ENCODE measurements at regions not wholly inside any gene's neighbourhood (a gene's known extent, or its start where the extent isn't known, plus 50 kb on each side); places are given as distances from the start of the nearest gene placed in this dataset.

- DNase-seq (ENCODE audit: low read depth in 2 of 2) = no peak
Measured at GRCh38 chr17:74045608-74046280, 157.7 kb upstream of the RPL38 start.

DNA sequence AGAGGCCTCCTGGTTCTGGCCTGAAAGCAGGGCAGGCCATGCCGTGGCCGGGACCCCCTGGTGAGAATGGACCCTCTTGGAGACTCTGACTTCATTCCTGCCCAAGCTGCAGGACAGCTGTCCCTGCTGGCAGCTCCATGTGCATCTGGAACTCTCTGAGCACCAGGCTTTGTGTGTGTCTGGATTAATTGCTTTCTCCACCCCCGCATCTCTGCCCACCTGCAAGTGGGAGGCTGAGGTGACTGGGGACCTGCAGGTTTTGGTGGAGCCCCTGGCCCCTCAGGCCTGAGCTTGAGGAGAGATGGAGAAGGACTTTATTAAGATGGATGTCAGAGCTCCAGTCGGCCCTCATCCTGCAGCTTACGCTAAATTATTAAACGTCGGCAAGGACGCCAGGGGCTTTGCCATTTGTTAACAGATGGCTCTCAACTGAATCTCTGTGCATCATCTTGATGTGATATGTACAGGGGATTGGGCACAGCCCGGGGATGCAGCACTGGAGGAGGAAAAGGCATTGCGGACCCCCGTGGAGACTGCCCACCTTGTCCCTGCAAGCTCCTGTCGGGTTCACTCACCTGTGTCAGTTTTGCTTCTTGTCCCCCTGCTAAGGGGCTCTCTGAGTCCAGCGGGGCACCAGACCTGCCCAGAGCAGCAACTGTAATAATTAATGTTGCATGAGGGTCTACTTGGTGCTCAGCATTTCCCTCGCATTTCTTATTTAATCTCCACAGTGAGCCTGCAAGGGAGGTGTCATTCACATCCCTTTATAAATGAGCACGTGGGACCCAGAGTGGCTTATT lies 154.1 kb upstream of the RPL38 start:
- no peak for DNase-seq (ENCODE audit: low read depth in 2 of 2)

DNA sequence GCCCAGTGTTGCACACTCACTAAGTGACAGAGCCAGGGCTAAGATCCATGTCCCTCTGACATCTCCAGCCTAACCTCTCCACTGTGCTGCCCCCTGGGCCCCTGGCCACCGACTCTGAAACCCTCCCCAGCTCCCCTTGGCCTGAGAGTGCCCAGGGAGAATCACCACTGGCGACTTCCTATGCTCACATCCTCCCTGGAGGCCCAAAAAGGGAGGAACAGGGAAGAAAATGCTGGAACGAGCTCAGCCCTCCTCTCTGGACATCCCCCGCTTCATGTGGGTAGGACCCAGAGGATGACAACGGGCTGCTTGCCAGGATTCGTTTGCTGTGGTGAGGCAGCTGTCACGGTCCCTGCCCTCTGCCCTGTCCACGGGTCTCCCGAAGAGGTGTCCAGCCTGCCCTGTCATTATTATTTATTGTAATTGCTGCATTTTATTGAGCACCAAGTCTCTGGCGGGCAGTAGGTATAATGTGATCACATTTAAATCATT lies 153.5 kb upstream of the RPL38 start:
- no peak for DNase-seq (ENCODE audit: low read depth in 2 of 2)

DNA sequence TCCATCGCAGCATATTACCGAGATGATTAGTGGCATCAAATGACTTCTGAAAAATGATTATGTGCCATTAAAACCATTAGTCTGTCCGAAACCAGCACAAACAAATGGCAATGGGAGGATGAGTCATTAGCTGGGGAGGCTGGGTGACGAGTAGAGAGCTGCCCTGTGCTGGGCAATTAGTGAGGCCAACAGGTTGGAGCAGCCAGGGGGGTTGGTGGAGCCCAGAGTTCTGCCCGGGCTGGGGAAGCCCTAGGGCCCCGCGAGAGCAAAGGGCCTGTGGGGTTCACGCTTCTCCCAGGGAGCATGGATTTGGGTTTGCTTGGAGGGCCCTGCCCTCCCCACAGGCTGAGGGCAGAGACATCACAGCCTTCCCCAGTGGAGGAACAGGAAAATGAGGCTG lies 152.1 kb upstream of the RPL38 start:
- DNase-seq (ENCODE audit: low read depth in 2 of 2) = no peak

DNA sequence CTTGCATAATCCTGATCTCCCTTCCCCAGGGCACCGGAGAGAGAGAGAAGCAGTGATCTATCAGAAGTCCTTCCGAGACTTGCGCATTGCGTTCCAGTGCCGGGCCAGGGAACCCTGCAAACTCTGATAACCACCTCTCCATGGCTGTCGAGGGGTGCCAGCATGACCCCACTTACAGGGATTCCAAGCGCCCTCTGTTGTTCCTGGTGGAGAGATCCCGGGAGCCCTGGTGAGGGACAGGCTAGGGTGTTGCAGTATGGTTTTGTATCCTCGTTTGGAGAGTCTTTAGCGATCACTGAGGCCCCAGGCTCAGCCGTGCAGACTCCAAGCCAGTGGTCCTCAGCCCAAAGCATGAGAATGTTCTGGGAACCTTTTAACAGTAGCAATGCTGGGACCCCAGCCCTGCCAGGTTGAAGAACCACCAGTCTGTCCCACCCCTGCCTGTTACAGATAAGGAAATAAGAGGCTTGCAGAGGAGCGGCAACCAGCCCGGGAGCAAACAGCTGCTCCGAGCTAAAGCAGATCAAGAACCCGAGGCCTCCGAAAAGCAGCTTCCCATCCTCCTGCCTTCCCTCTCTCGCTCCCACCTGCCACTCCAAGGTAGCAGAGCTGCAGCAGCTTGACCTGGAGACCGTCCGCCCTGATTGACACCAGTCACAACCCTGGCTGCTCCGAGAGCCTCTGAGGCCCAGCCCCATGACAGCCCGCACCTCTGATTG lies 150.3 kb upstream of the RPL38 start:
- DNase-seq (ENCODE audit: low read depth in 2 of 2) = no peak

GRCh38 chr17:74053712-74054078 lies 149.8 kb upstream of the RPL38 start:
- DNase-seq (ENCODE audit: low read depth in 2 of 2) = no peak

DNA sequence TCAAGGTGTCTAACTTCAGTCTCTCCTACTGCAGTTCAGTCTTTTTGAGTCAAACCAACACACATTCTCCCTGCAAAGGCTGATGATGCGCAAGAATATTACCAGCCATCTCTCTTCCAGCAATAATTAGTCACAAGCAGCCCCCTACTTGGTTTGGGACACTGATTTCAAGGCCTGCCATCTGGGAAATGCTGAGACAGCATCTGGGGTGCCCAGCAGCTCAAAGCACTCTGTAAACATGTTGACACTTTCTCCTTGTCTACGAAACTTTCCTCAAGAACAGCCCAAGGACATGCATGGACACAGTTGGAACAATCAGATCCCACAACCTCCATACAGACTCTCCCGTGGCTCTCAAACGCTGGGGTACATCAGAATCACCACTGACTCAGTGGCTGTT lies 149.2 kb upstream of the RPL38 start:
- no peak for DNase-seq (ENCODE audit: low read depth in 2 of 2)

DNA sequence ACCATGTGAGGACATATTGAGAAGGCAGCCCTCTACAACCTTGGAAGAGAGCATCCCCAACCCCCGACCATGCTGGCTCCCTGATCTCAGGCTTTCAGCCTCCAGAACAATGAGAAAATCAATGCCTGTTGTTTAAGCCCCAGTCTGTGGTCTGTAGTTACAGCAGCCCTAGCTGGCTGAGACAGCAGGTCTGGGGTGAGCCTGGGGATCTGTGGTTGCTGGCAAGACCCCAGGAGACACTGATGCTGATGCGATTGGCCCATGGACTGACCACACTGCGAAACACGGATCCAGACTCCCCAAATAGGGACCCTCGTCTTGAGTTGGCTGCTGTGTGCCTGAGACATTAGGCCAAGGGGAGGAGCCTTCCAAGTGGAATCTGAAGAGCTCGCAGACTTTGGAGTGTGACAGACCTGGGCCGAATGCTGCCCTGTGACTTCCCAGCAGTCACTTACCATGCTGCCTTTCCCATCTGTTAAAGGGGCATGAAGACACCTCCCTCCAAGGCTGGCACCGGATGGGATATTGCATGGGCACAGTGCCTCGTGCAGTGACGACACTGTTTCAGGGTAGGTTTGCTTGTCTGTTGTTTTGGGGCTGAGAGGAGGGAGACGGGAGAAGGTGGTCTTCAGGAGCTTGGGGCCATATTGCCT lies 147.8 kb upstream of the RPL38 start:
- DNase-seq (ENCODE audit: low read depth in 2 of 2) = no peak

DNA sequence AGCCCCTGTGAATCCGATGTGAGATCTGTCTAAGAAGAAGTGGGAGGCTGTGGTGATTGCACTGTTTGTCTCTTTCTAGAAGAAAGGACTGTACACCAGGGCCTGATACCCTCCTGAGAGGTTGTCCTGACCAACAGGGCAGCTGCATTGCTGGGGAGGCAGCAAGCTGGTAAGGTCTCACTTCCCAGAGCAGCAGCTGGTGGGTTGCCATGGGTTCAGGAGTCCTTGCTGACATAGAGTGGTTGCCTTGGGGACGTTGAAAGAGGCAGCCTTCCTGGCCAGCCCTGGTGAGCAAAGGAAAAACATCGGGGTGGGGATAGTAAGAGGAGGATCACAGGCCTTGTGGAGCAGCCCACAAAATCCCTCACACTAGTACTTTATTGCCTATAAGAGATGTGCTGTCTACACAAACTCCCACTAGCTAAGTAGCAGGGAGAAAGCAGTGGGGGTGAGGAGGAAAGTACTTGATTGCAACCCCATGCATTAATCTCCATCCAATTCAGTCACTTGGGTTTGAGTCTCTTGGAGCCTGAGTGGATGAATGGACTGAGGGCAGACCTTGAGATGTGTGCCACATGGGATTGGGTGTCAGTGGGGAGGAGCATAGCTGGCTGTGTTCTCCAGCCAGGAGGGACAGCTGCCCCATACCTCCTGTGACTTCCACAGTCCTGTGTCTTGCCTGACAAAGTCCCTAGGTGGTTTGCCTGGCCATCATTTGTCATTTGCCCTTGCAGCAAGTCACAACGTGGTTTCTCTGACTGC lies 143.8 kb upstream of the RPL38 start:
- DNase-seq (ENCODE audit: low read depth in 2 of 2) = no peak

- DNase-seq (ENCODE audit: low read depth in 2 of 2) = no peak
Measured at GRCh38 chr17:74061758-74062157, 141.7 kb upstream of the RPL38 start.

DNA sequence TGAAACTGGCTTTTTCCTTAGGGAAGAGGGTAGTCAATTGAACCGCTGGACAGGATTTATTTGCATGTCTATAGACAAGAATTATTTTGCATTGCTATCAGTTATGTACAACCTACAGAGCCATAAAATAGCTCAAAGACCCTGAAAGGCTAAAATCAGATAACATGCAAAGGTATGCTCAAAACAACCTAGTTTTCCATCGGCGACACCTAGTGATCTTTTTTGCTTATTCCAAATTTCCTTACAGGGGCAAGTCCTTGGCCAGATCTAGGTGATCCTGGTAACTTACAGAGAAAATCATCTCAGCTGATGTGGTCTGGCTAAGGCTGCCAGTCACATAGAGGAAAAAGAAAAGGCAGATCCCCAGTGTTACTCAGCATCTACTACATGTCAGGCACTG lies 141.2 kb upstream of the RPL38 start:
- DNase-seq (ENCODE audit: low read depth in 2 of 2) = no peak

DNA sequence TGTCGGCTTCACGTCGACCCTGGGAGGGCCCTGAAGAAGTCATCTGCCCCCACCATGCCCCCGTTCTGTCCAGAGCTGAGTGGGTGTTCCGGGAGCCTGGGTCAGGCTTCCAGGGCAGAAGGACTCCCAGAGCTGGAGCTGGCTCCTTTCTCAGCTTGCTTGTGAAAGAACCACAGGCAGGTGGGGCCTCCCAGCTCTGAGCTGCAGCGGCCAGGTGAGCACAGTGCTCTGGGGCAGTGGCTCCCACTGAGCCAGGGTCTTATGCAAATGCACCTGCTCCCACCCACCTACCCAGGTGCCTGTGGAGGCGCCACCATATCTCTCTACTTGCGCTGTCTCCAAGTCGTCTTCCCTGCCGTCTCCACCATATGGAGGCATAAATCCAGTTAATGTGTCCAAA lies 140.0 kb upstream of the RPL38 start:
- no peak for DNase-seq (ENCODE audit: low read depth in 2 of 2)

DNA sequence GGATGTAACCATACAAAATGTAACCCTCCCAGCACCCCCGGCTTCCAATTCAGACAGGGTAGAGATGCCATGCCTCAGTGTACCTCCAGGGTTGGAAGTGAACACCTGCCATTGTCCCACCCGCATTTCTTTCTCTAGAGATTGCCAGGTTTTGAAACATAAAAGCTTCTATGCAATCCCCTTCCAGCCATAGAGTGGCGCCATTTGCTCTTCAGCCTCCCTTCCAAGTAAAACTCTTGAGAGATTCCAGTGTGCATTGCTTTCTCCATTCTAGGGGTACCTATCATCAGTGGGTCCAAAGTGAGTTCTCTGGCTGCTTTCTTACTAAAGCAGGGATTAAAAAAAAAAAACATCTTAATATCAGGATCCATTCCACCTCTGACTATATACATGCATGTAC lies 133.1 kb upstream of the RPL38 start:
- no peak for DNase-seq (ENCODE audit: low read depth in 2 of 2)

GRCh38 chr17:74070998-74071679 lies 132.3 kb upstream of the RPL38 start:
- no peak for DNase-seq (ENCODE audit: low read depth in 2 of 2)

DNA sequence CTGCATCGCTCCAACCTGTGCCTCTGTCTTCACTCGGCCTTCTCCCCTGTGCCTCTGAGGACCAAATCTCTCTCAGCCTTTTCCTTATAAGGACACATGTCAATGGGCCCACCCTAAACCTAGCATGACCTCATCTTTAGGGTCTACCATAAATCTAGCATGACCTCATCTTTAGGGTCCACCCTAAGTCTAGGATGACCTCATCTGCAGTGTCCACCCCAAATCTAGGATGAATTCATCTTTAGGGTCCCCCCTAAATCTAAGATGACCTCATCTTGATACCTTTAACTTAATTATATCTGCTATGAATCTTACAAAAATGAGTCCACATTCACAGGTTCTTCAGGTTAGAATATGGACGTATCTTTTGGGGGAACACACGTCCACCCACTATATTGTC lies 131.1 kb upstream of the RPL38 start:
- no peak for DNase-seq (ENCODE audit: low read depth in 2 of 2)

- no peak for DNase-seq (ENCODE audit: low read depth in 2 of 2)
Measured at GRCh38 chr17:74076446-74076845, 127.0 kb upstream of the RPL38 start.

GRCh38 chr17:74077231-74077630 lies 126.2 kb upstream of the RPL38 start:
- no peak for DNase-seq (ENCODE audit: low read depth in 2 of 2)

GRCh38 chr17:74078363-74078941 lies 125.0 kb upstream of the RPL38 start:
- no peak for DNase-seq (ENCODE audit: low read depth in 2 of 2)

DNA sequence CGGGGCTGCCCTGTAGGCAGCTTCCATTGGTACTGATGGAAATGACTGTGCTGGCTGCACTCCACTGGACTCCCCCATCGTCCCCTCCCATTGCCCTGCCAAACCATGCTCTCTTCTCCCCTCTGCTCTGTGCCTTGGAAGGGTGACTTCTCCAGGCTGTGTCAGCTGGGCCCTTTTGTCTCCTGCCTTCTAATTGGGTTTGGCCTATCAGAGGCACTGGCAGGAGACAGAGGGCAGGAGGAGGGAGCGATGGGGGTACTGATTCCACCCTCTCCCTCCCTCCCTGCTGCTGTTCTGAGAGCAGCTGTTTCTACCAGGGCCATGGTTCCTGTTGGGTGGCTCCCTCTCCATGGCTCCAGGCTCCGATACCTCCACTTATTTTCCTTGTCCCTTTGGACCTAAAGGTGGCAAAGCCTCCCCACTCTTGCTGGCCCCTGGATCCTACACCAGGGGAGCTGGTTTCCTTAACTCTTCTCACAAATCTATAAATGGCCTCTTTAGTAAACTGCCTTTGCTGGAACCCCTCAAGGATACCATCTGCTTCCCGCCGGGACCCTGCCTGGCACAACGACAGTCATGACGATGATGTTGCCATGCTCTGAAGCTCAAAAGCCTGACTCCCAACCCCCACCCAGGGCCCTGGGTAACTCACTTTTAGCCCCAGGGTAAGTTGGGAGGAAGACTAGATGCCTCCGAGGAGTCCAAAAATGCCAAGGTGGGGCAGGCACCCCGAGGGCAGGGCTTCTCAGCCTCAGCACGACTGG lies 123.8 kb upstream of the RPL38 start:
- DNase-seq (ENCODE audit: low read depth in 2 of 2) = no peak
